H9 (cell line): ENCODE measurements at regions not wholly inside any gene's neighbourhood (a gene's known extent, or its start where the extent isn't known, plus 50 kb on each side); places are given as distances from the start of the nearest gene placed in this dataset.

ENCODE experiments used
- DNase-seq: peaks from one replicate; pipeline ENCODE4 v3.0.0-alpha.2; 2017
- H2AFZ ChIP-seq: one replicate; pipeline ENCODE4 v1.6.1; 2013; ENCODE audit warnings: mild to moderate bottlenecking, low read length, control low read depth, moderate library complexity
- H2AK5ac ChIP-seq: 2 replicates; pipeline ENCODE4 v1.6.1; 2013; ENCODE audit warnings: low read length, control low read depth, mixed read lengths; ENCODE audit not compliant: insufficient read length
- H2BK120ac ChIP-seq: one replicate; pipeline ENCODE4 v1.6.1; 2013; ENCODE audit warnings: low read depth, mild to moderate bottlenecking, low read length, control low read depth, inconsistent platforms; ENCODE audit not compliant: poor library complexity, severe bottlenecking
- H2BK12ac ChIP-seq: 2 replicates; pipeline ENCODE4 v1.6.1; 2013; ENCODE audit warnings: low read length, control low read depth, mixed read lengths, low read depth; ENCODE audit not compliant: insufficient read length
- H2BK15ac ChIP-seq: 2 replicates; pipeline ENCODE4 v1.6.1; 2013; ENCODE audit warnings: low read depth, low read length, control low read depth
- H2BK20ac ChIP-seq: one replicate; pipeline ENCODE4 v1.6.1; 2013; ENCODE audit warnings: low read depth, mild to moderate bottlenecking, low read length, control low read depth, inconsistent platforms; ENCODE audit not compliant: poor library complexity, severe bottlenecking
- H2BK5ac ChIP-seq: 2 replicates; pipeline ENCODE4 v1.6.1; 2013; ENCODE audit warnings: low read length, control low read depth, mixed read lengths; ENCODE audit not compliant: insufficient read length
- H3K14ac ChIP-seq: 2 replicates; pipeline ENCODE4 v1.6.1; 2013; ENCODE audit warnings: low read length, control low read depth; ENCODE audit not compliant: insufficient read depth
- H3K18ac ChIP-seq: 2 replicates; pipeline ENCODE4 v1.6.1; 2013; ENCODE audit warnings: low read depth, mild to moderate bottlenecking, mixed read lengths, low read length, control low read depth; ENCODE audit not compliant: insufficient read length
- H3K23ac ChIP-seq: 2 replicates; pipeline ENCODE4 v1.6.1; 2013; ENCODE audit warnings: low read length, control low read depth, mixed read lengths, low read depth; ENCODE audit not compliant: insufficient read length
- H3K23me2 ChIP-seq: 2 replicates; pipeline ENCODE4 v1.6.1; 2013; ENCODE audit warnings: low read depth, mild to moderate bottlenecking, mixed read lengths, low read length, control low read depth; ENCODE audit not compliant: insufficient read length, poor library complexity, severe bottlenecking
- H3K27ac ChIP-seq: 2 replicates; pipeline ENCODE4 v1.5.1; 2013; ENCODE audit warnings: low read length, control low read depth, mixed read lengths, low read depth; ENCODE audit not compliant: insufficient read length
- H3K27me3 ChIP-seq: 2 replicates; pipeline ENCODE4 v1.6.1; 2013; ENCODE audit warnings: low read length, control low read depth, inconsistent platforms; ENCODE audit not compliant: insufficient read depth
- H3K4ac ChIP-seq: 2 replicates; pipeline ENCODE4 v1.6.1; 2013; ENCODE audit warnings: low read depth, mild to moderate bottlenecking, control low read depth, inconsistent platforms, low read length, moderate library complexity
- H3K4me1 ChIP-seq: 2 replicates; pipeline ENCODE4 v1.6.1; 2013; ENCODE audit warnings: low read length, control low read depth, inconsistent platforms; ENCODE audit not compliant: insufficient read depth
- H3K4me2 ChIP-seq: 2 replicates; pipeline ENCODE4 v1.6.1; 2013; ENCODE audit warnings: low read length, control low read depth, mixed read lengths; ENCODE audit not compliant: insufficient read length, insufficient read depth
- H3K56ac ChIP-seq: 2 replicates; pipeline ENCODE4 v1.6.1; 2013; ENCODE audit warnings: low read depth, mild to moderate bottlenecking, mixed read lengths, low read length, control low read depth; ENCODE audit not compliant: insufficient read length
- H3K79me1 ChIP-seq: 2 replicates; pipeline ENCODE4 v1.6.1; 2013; ENCODE audit warnings: low read depth, mild to moderate bottlenecking, moderate library complexity, low read length, control low read depth, inconsistent platforms; ENCODE audit not compliant: insufficient read depth, poor library complexity, severe bottlenecking
- H3K79me2 ChIP-seq: 2 replicates; pipeline ENCODE4 v1.6.1; 2013; ENCODE audit warnings: low read length, control low read depth, inconsistent platforms; ENCODE audit not compliant: insufficient read depth
- H3K9ac ChIP-seq: 2 replicates; pipeline ENCODE4 v1.6.1; 2013; ENCODE audit warnings: low read length, control low read depth, mixed read lengths; ENCODE audit not compliant: insufficient read length; ENCODE audit errors: extremely low read depth
- H3K9me3 ChIP-seq: one replicate; pipeline ENCODE4 v1.6.1; 2013; ENCODE audit warnings: low read depth, low read length, inconsistent platforms; ENCODE audit not compliant: control insufficient read depth
- H3T11ph ChIP-seq: one replicate; pipeline ENCODE4 v1.6.1; 2013; ENCODE audit warnings: mild to moderate bottlenecking, low read length, control low read depth, inconsistent platforms
- H4K20me1 ChIP-seq: one replicate; pipeline ENCODE4 v1.6.1; 2013; ENCODE audit not compliant: control insufficient read depth, insufficient read length, insufficient read depth
- H4K5ac ChIP-seq: 2 replicates; pipeline ENCODE4 v1.6.1; 2013; ENCODE audit warnings: low read depth, mild to moderate bottlenecking, mixed read lengths, low read length, control low read depth; ENCODE audit not compliant: insufficient read length
- H4K8ac ChIP-seq: replicated peaks from 2 replicates; pipeline ENCODE4 v1.6.1; 2013; ENCODE audit warnings: low read length, control low read depth, mixed read lengths, low read depth; ENCODE audit not compliant: insufficient read length
- H4K91ac ChIP-seq: 2 replicates; pipeline ENCODE4 v1.6.1; 2013; ENCODE audit warnings: low read depth, mild to moderate bottlenecking, moderate library complexity, mixed read lengths, low read length, control low read depth; ENCODE audit not compliant: insufficient read length
- H3K27ac Mint-ChIP-seq, 3 experiments: 2 replicates in 2 of 3; 3 replicates in 1 of 3; pipeline ENCODE4 v1.8.0; 2020 to 2021; ENCODE audit warnings: mixed read lengths in 3 of 3, mild to moderate bottlenecking in 1 of 3, moderate library complexity in 1 of 3
- H3K27me3 Mint-ChIP-seq: 2 replicates; pipeline ENCODE4 v1.8.0; 2021; ENCODE audit warnings: low read depth, mild to moderate bottlenecking, moderate library complexity, mixed read lengths
- H3K36me3 Mint-ChIP-seq, 3 experiments: 2 replicates in 2 of 3; 3 replicates in 1 of 3; pipeline ENCODE4 v1.8.0; 2020 to 2021; ENCODE audit warnings: low read depth in 3 of 3, mixed read lengths in 3 of 3; ENCODE audit not compliant: insufficient read depth in 1 of 3
- H3K4me1 Mint-ChIP-seq, 2 experiments: 2 replicates each; pipeline ENCODE4 v1.8.0; 2020; ENCODE audit warnings: mixed read lengths in 2 of 2
- H3K4me3 Mint-ChIP-seq, 2 experiments: 2 replicates in 1 of 2; 3 replicates in 1 of 2; pipeline ENCODE4 v1.8.0; 2020 to 2021; ENCODE audit warnings: mild to moderate bottlenecking in 2 of 2, mixed read lengths in 2 of 2, moderate library complexity in 1 of 2
- H3K9me3 Mint-ChIP-seq, 2 experiments: 2 replicates in 1 of 2; 3 replicates in 1 of 2; pipeline ENCODE4 v1.8.0; 2020; ENCODE audit warnings: mild to moderate bottlenecking in 2 of 2, mixed read lengths in 2 of 2, moderate library complexity in 1 of 2
- WGBS: extraction: QIAGEN DNeasy Blood & Tissue Kit; methylation state at CpG from one replicate; pipeline ENCODE4 v1.1.7; 2013; ENCODE audit warnings: missing lambda C conversion rate, low lambda C conversion rate, mixed read lengths; ENCODE audit not compliant: insufficient read length; ENCODE audit errors: extremely low coverage; 5-methylcytosine and 5-hydroxymethylcytosine counted together
- TF ChIP-seq, protein P1 (sequence below): fragments of 200-600 bp; sonication (generic); conservative IDR thresholded peaks from 3 replicates; pipeline ENCODE4 v1.8.0; 2021; ENCODE audit warnings: antibody characterized with exemption, mild to moderate bottlenecking

DNA sequence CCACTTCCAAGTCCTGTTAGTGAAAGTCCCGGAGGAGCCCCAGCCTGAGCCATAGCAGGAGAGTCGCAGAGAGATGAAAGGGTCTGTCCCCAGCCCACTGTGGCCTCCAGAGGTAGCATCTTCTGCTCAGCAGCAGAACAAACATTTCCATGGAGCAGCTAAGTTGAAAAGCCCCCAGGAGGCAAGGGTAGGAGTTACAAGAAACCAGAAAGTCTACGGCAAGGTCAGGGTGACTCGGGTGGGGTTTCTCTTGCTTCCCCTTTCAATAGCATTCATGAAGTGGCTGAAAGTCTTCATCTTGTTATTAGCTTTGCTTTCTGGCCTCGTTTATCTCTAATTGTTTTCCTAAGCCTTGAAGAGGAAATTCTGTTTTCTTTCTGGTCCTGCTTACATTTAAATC, 151.2 kb upstream of the DIO3 start:
- Histone ChIP-seq H3K23me2 (no peaks in the 10 kb centered on the region), H2BK15ac (no peak overlapping the region), H3K4ac (no peak overlapping the region), H3K27me3 (no peaks in the 10 kb centered on the region), H3K9me3 (no peaks in the 10 kb centered on the region), H3K79me2 (no peaks in the 10 kb centered on the region), H2BK5ac (no peak overlapping the region), H3K23ac (no peak overlapping the region), H2AK5ac (no peak overlapping the region), H3K9ac (no peak overlapping the region), H4K8ac (no peak overlapping the region), H2BK20ac (no peak overlapping the region), H3T11ph (no peak overlapping the region), H4K91ac (no peak overlapping the region), H3K79me1 (no peaks in the 10 kb centered on the region), H2BK120ac (no peak overlapping the region), H3K4me2 (no peak overlapping the region), H3K56ac (no peak overlapping the region), H3K4me1 (no peaks in the 10 kb centered on the region), H3K14ac (no peak overlapping the region), H3K18ac (no peak overlapping the region), H3K27ac (no peak overlapping the region), H4K5ac (no peak overlapping the region), H2BK12ac (no peak overlapping the region), H4K20me1 (no peaks in the 10 kb centered on the region), H2AFZ (no peak overlapping the region)
- WGBS = no CpG with 5 or more reads among the region's 5 CpGs
- Mint-ChIP-seq H3K27me3 (peaks cover 21% of the 10 kb centered on the region), H3K4me1 (peaks cover 23 to 24% of the 10 kb centered on the region in 2 experiments), H3K36me3 (no peaks in the 10 kb centered on the region), H3K27ac (no peak overlapping the region), H3K4me3 (no peak overlapping the region), H3K9me3 (0 out of 5 replicates have a peak, but pooled peaks cover 0 to 2% of the 10 kb centered on the region in 2 experiments)
- TF ChIP-seq, protein P1, sequence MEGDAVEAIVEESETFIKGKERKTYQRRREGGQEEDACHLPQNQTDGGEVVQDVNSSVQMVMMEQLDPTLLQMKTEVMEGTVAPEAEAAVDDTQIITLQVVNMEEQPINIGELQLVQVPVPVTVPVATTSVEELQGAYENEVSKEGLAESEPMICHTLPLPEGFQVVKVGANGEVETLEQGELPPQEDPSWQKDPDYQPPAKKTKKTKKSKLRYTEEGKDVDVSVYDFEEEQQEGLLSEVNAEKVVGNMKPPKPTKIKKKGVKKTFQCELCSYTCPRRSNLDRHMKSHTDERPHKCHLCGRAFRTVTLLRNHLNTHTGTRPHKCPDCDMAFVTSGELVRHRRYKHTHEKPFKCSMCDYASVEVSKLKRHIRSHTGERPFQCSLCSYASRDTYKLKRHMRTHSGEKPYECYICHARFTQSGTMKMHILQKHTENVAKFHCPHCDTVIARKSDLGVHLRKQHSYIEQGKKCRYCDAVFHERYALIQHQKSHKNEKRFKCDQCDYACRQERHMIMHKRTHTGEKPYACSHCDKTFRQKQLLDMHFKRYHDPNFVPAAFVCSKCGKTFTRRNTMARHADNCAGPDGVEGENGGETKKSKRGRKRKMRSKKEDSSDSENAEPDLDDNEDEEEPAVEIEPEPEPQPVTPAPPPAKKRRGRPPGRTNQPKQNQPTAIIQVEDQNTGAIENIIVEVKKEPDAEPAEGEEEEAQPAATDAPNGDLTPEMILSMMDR = no peak
- DNase-seq = no peak
